D721Med (cell line): ENCODE measurements at regions not wholly inside any gene's neighbourhood (a gene's known extent, or its start where the extent isn't known, plus 50 kb on each side); places are given as distances from the start of the nearest gene placed in this dataset.
"Not testable (repeated sequence)": the region's sequence is repeated elsewhere in the genome, so short reads cannot be mapped to it uniquely, and the experiment has no call there.

Source experiments
- DNase-seq: peaks from one replicate; pipeline ENCODE4 v3.0.0; 2011; ENCODE audit warnings: low spot score; ENCODE audit not compliant: insufficient read length
- FAIRE-seq: peaks from 2 replicates; lab custom pipeline; 2011; peaks lifted over from hg19 to GRCh38; lab: Jason Lieb, UNC
- CTCF ChIP-seq: IDR thresholded peaks from 2 replicates; pipeline ENCODE4 v1.5.1; 2012; ENCODE audit warnings: mild to moderate bottlenecking, control low read depth; ENCODE audit not compliant: insufficient read depth; ENCODE audit errors: missing control alignments

GRCh38 chr10:61197057-61197456 lies 253.1 kb upstream of the RHOBTB1 start:
- FAIRE-seq (peak; percentile 16), DNase-seq (no peak)
- TF ChIP-seq CTCF, result no peak

GRCh38 chr10:61195211-61195610 lies 251.2 kb upstream of the RHOBTB1 start:
- DNase-seq (no peak), FAIRE-seq (no peak)
- TF ChIP-seq CTCF, result no peak

- not testable (repeated sequence) for FAIRE-seq, DNase-seq
These were observed 248.6 kb upstream of the RHOBTB1 start for GRCh38 chr10:61192589-61192988.

GRCh38 chr10:61192042-61192441 lies 248.1 kb upstream of the RHOBTB1 start:
- no peak for DNase-seq
- no peak for FAIRE-seq

GRCh38 chr10:61189912-61190311 lies 245.9 kb upstream of the RHOBTB1 start:
- TF ChIP-seq CTCF, result no peak
- FAIRE-seq (no peak), DNase-seq (no peak)

More at GRCh38 chr10:61192042-61192441, 248.1 kb upstream of the RHOBTB1 start:
- no peak for TF ChIP-seq CTCF

GRCh38 chr10:61188691-61189090 lies 244.7 kb upstream of the RHOBTB1 start:
- TF ChIP-seq CTCF, result no peak
- FAIRE-seq, result no peak
- no peak for DNase-seq

- TF ChIP-seq CTCF, result no peak
- FAIRE-seq (no peak), DNase-seq (no peak)
These were observed 244.1 kb upstream of the RHOBTB1 start for GRCh38 chr10:61188101-61188500.

GRCh38 chr10:61187601-61188000 lies 243.6 kb upstream of the RHOBTB1 start:
- DNase-seq (no peak), FAIRE-seq (peak; percentile 51)
- TF ChIP-seq CTCF, result no peak
